Inflammatory macrophage (primary cell): ENCODE measurements at regions not wholly inside any gene's neighbourhood (a gene's known extent, or its start where the extent isn't known, plus 50 kb on each side); places are given as distances from the start of the nearest gene placed in this dataset.

Source experiments
- DNase-seq, 2 donors: peaks; one replicate each; pipeline ENCODE4 v3.0.0-alpha.2; 2020 to 2022

DNA sequence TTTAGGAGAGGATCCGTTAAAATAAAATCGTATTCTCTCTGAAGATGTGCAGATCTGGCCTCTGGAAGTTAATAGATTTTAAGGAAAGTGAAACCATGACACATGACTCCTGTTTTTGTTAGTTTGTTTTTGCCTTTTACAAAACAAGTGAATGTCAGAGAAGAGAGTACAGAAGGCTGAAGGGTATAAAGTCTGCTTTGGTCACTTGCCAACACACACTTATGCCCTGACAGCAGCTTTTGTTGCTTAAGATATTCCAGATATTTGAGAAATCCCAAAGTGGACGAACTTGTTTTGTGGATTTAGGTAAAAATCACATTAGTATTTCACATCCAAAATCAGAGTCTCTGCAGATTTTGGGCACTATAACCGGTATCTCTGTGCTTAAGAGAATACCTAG, 192.4 kb upstream of the RASGEF1B start:
- no peak for DNase-seq

DNA sequence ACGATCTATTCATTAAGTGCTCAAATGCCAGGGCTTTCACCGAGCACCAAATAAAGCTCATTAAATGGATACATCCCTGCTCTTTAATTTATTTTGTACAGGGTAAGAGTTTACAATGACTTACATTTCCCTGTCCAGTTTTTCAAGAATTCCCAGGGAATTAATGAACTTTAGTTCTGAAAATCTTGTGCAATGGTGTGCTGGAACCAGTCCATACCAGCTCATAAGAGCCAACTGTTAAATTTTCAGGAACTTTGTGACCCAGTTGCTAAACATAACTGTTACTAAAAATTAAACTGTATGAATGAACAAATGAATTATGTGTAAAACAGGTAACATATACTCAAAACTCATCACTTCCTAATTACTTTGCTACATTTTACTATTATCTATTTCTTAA, 191.7 kb upstream of the RASGEF1B start:
- DNase-seq, result no peak

GRCh38 chr4:81659051-81659450, 187.3 kb upstream of the RASGEF1B start:
- DNase-seq, result no peak

GRCh38 chr4:81652069-81652478, 180.4 kb upstream of the RASGEF1B start:
- peak in 1 of 2 donors; percentile 24 for DNase-seq

GRCh38 chr4:81651243-81651899, 179.7 kb upstream of the RASGEF1B start:
- peak in 1 of 2 donors; percentile 8 for DNase-seq

GRCh38 chr4:81650606-81651242, 179.0 kb upstream of the RASGEF1B start:
- no peak for DNase-seq

- DNase-seq, result no peak
These were observed 177.0 kb upstream of the RASGEF1B start for GRCh38 chr4:81648576-81649275.

GRCh38 chr4:81647388-81647787, 175.7 kb upstream of the RASGEF1B start:
- no peak for DNase-seq

DNA sequence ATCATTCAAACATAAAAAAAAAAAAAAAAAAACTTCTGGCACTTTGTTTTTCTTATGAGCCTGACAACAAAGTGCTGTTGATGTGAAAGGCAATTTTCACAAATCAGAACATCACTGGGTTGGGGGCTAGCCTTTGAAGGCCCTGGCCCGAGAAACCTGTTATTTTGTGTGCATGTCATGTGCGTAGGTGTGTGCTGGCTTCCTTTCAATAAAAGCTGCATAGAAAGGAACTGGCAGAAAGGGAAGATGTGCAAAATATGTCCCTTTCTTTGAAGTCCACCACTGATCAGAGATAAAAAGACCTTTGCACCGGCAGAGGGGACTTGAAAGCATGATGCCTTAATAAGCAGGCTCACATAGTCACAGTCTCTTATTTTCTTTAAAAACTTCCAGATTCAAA, 170.8 kb upstream of the RASGEF1B start:
- no peak for DNase-seq

GRCh38 chr4:81639248-81639647, 167.5 kb upstream of the RASGEF1B start:
- no peak for DNase-seq

DNA sequence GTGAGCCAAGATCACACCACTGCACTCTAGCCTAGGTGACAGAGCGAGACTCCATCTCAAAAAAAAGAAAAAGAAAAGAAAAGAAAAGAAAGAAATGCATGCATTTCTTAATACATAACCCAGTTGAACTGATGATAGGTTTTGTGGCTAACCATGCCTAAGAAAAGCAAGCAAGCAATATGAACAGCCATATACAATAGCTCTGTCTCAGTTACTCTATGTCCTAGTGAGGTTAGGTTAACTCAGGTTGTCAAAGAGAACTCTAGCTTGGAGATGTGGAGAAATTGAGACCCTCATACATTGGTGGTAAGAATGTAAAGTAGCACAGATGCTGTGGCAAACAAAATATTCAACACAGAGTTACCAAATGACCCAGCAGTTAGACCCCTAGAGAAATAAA, 167.0 kb upstream of the RASGEF1B start:
- DNase-seq, result no peak

GRCh38 chr4:81635739-81636138, 164.0 kb upstream of the RASGEF1B start:
- peak; percentile 80 to 87 for DNase-seq

GRCh38 chr4:81634766-81635549, 163.3 kb upstream of the RASGEF1B start:
- peak in 1 of 2 donors; percentile 7 for DNase-seq

DNA sequence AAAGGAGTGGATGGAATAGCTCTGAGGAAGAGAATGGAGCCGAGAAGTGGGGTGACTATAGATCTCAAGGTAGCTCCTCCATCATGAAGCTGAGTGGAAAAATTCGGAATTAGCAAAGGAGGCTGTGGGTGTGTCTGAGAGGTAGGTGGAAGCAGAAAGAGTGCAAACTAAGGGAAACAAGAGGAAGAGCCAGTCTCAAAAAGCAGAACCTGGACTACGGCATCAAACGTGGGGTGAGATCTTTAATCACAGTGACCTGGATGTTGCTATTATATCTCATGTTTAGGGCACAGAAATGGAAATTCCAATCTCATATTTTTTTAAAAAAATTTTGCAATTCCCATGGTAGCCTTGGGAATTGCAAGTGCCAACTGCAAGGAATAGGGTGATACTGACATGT, 162.5 kb upstream of the RASGEF1B start:
- DNase-seq, result peak; percentile 21 to 41

GRCh38 chr4:81632581-81633299, 161.0 kb upstream of the RASGEF1B start:
- DNase-seq, result peak; percentile 17 to 34

DNA sequence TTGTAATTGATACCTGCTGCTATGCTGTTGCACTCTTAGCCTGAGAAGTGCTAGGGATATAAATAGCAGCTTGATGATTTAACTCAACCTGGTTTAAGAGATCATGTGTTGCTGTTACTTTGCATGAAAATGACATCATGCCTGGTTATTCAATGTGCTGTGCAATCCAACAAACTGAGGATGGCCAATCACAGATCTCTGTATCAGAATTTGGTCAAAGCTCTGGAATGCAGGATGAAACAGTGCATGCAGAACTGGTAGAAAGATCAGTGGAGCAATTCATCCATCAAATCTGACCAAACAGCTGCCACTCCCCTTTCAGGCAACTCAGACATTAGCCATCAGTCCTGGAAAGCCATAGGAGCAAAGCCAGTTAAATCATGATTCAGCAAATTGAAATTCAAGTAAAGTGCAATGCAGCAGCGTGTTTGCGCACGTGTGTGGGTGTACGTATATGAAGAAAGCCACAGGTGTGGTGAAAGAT, 160.3 kb upstream of the RASGEF1B start:
- DNase-seq, result peak; percentile 56 to 63

GRCh38 chr4:81629366-81629765, 157.7 kb upstream of the RASGEF1B start:
- peak in 1 of 2 donors; percentile 26 for DNase-seq

DNA sequence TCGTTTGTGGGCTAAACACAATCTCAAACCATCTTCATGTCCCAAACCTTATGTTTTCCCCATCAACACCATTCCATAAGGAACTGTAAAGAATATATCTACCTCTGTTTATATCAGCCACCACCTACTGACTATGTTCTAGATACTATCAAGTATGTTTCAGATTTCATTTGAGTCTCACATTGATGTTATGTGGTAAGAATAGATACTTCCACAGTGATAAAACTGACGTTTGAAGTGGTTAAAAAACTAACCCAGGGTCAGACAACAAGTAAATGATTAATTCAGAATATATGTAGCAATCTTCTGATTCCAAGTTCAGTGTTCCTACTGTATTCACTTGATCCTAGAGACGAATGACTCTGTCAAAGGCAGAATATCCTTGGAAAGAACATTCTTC, 156.8 kb upstream of the RASGEF1B start:
- no peak for DNase-seq

- no peak for DNase-seq
These were observed 155.9 kb upstream of the RASGEF1B start for GRCh38 chr4:81627590-81627989.

DNA sequence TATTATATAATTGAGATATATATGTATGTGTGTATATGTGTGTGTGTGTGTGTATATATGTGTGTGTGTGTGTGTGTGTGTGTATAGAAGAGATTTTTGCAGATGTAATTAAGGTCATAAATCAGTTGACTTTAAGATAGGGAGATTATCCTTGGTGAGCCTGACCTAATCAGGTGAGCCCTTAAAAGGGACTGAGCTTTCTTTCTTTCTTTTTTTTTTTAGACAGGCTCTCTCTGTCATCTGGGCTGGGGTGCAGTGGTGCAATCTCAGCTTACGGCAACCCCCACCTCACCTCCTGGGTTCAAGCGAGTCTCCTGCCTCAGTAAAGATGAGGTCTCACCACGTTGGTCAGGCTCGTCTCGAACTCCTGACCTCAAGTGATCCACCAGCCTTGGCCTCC, 155.1 kb upstream of the RASGEF1B start:
- no peak for DNase-seq

- DNase-seq, result no peak
These were observed 154.0 kb upstream of the RASGEF1B start for GRCh38 chr4:81625422-81626417.
